ENCODE measurements at regions not wholly inside any gene's neighbourhood (a gene's known extent, or its start where the extent isn't known, plus 50 kb on each side); places are given as distances from the start of the nearest gene placed in this dataset.

DNA sequence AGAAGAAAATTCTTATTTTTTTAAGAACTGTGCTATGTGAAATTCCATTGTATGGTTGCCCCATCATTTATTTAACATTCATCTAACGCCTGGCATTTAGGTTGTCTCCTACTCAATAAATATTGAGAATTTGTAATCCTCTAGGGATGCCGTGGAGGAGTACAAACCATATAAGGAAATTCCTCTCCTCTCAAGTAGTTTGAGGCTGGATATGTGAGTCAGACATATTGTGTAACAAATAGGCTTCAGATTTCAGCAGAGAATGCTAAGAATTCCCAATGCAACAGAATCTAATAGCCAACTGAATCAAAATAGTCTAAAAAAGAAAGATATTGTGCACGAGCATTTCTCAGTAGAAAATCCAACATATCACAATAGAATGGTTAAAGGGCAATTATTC lies 174.7 kb downstream of the OTOR start:
- no peak for DNase-seq
- 19 to 22% methylated on average over 3 of the region's 3 CpGs for WGBS, 2 donors
- Histone ChIP-seq H3K27me3 (no peaks in the 10 kb centered on the region), H3K9me3 (no peaks in the 10 kb centered on the region), H3K27ac (peak overlapping the region in 1 of 4 donors; percentile 5), H3K36me3 (no peaks in the 10 kb centered on the region), H3K4me3 (no peak overlapping the region), H3K4me1 (peaks cover 0 to 5% (median 0%) of the 10 kb centered on the region in 3 donors)
- TF ChIP-seq, protein P1, sequence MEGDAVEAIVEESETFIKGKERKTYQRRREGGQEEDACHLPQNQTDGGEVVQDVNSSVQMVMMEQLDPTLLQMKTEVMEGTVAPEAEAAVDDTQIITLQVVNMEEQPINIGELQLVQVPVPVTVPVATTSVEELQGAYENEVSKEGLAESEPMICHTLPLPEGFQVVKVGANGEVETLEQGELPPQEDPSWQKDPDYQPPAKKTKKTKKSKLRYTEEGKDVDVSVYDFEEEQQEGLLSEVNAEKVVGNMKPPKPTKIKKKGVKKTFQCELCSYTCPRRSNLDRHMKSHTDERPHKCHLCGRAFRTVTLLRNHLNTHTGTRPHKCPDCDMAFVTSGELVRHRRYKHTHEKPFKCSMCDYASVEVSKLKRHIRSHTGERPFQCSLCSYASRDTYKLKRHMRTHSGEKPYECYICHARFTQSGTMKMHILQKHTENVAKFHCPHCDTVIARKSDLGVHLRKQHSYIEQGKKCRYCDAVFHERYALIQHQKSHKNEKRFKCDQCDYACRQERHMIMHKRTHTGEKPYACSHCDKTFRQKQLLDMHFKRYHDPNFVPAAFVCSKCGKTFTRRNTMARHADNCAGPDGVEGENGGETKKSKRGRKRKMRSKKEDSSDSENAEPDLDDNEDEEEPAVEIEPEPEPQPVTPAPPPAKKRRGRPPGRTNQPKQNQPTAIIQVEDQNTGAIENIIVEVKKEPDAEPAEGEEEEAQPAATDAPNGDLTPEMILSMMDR (IDR thresholded peaks at IDR 0.05): no peak
- intact Hi-C loops (cut with DNase I): no loop called here

GRCh38 chr20:16926626-16927430 lies 178.7 kb downstream of the OTOR start:
- no peaks in the 10 kb centered on the region for H3K9me3 ChIP-seq
- TF ChIP-seq POLR2A (IDR thresholded peaks at IDR 0.05): no peak
- WGBS, 2 donors: 80 to 84% methylated on average over 7 to 11 of the region's 11 CpGs

GRCh38 chr20:16929756-16930155 lies 181.6 kb downstream of the OTOR start:
- Histone ChIP-seq H3K27me3 (no peaks in the 10 kb centered on the region), H3K36me3 (no peaks in the 10 kb centered on the region), H3K4me1 (no peaks in the 10 kb centered on the region), H3K4me3 (no peak overlapping the region), H3K9me3 (no peaks in the 10 kb centered on the region), H3K27ac (no peak overlapping the region)
- DNase-seq: no peak
- intact Hi-C loops (cut with DNase I): no loop called here
- TF ChIP-seq POLR2A (IDR thresholded peaks at IDR 0.05): no peak
- TF ChIP-seq, protein P1 (IDR thresholded peaks at IDR 0.05): no peak

More at GRCh38 chr20:16926626-16927430, 178.7 kb downstream of the OTOR start:
- Histone ChIP-seq H3K36me3 (no peaks in the 10 kb centered on the region), H3K27ac (no peak overlapping the region), H3K27me3 (no peaks in the 10 kb centered on the region), H3K4me1 (peaks cover 0 to 5% (median 0%) of the 10 kb centered on the region in 3 donors), H3K4me3 (no peak overlapping the region)
- intact Hi-C loops (cut with DNase I): no loop called here
- DNase-seq: no peak

DNA sequence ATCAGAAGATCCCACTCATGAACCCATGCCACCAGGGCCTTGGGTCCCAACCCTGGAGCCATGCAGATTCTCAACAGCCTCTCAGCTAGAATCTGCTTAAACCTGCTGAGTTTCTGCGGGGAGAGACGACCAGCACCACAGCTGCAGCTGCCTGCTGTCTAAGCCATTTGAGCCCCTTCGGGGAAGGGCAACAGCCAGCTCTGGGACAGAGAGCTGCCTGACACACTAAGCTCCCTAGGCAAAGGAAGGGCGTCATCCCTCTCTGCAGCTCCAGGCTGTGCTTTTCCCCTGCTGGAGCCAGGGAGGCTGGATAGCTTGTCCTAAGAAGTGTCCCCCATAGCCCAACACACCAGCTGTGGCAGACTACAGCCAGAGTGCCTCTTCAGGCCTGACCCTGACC lies 182.5 kb downstream of the OTOR start:
- Histone ChIP-seq H3K4me1 (no peaks in the 10 kb centered on the region), H3K36me3 (no peaks in the 10 kb centered on the region), H3K4me3 (no peak overlapping the region), H3K27ac (no peak overlapping the region), H3K27me3 (no peaks in the 10 kb centered on the region), H3K9me3 (no peaks in the 10 kb centered on the region)
- DNase-seq: no peak
- intact Hi-C loops (cut with DNase I): no loop called here
- TF ChIP-seq, protein P1 (IDR thresholded peaks at IDR 0.05): no peak
- no peak for TF ChIP-seq POLR2A (IDR thresholded peaks at IDR 0.05)
- WGBS, 2 donors: no CpG with 5 or more reads among the region's 4 CpGs

DNA sequence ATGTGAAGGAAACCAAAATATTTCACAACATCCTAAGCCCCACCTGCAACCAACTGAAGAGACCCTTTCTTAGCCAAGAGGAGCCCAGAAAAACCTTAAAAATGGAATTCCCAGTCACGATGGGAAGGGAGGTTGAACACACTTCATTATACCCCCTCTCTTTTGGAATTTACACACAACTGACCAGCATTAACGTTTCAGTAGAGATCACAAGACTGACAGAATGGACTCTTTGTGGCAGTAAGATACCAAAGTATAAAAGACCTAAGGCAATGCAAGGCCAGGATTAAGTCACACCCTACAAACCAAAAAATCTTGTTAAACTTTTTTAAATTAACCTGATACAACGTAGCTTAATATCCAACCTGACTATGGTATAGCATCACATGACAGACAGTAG lies 190.9 kb downstream of the OTOR start:
- 31 to 35% methylated on average over 3 of the region's 3 CpGs for WGBS, 2 donors
- no peak overlapping the region for H3K4me3 ChIP-seq
- DNase-seq: no peak
- H3K36me3 ChIP-seq: no peaks in the 10 kb centered on the region
- H3K4me1 ChIP-seq: no peaks in the 10 kb centered on the region
- intact Hi-C loops (cut with DNase I): no loop called here
- no peak for TF ChIP-seq POLR2A (IDR thresholded peaks at IDR 0.05)
- TF ChIP-seq, protein P1 (IDR thresholded peaks at IDR 0.05): no peak
- H3K9me3 ChIP-seq: no peaks in the 10 kb centered on the region
- H3K27me3 ChIP-seq: no peaks in the 10 kb centered on the region
- H3K27ac ChIP-seq: no peak overlapping the region
